ENCODE measurements at regions not wholly inside any gene's neighbourhood (a gene's known extent, or its start where the extent isn't known, plus 50 kb on each side); places are given as distances from the start of the nearest gene placed in this dataset.

- Mint-ChIP-seq H3K4me1 (ENCODE audit: low read depth, unreplicated experiment) (peaks cover 1% of the 10 kb centered on the region), H3K27ac (ENCODE audit: unreplicated experiment) (no peak overlapping the region), H3K27me3 (ENCODE audit: low read depth, unreplicated experiment) (no peaks in the 10 kb centered on the region), H3K4me3 (ENCODE audit: unreplicated experiment) (no peak overlapping the region), H3K9me3 (ENCODE audit: unreplicated experiment) (no peaks in the 10 kb centered on the region), H3K36me3 (ENCODE audit: low read depth, unreplicated experiment) (no peaks in the 10 kb centered on the region)
- DNase-seq (ENCODE audit: low read depth) (no peak), FAIRE-seq (no peak)
- H3K4me2 ChIP-seq (ENCODE audit: low read length) = no peak overlapping the region
- H3K4me1 ChIP-seq (ENCODE audit: insufficient read depth, low read length) = no peaks in the 10 kb centered on the region
- H2AFZ ChIP-seq (ENCODE audit: low read depth, low read length) = no peak overlapping the region
- no peaks in the 10 kb centered on the region for H3K9me3 ChIP-seq (ENCODE audit: insufficient read depth, low read depth, low read length)
- H3K27ac ChIP-seq (ENCODE audit: low read depth, low read length) = no peak overlapping the region
- H3K9ac ChIP-seq (ENCODE audit: low read length) = no peak overlapping the region
- no peaks in the 10 kb centered on the region for H3K27me3 ChIP-seq (ENCODE audit: insufficient read depth, low read length)
- H3K36me3 ChIP-seq (ENCODE audit: insufficient read depth, low read length) = no peaks in the 10 kb centered on the region
- no peaks in the 10 kb centered on the region for H3K79me2 ChIP-seq (ENCODE audit: insufficient read depth, low read length)
- no peak overlapping the region for H3K4me3 ChIP-seq (ENCODE audit: insufficient read depth, low read depth, low read length)
- no peaks in the 10 kb centered on the region for H4K20me1 ChIP-seq (ENCODE audit: insufficient read depth, low read length)
- no peak for TF ChIP-seq EZH2 (IDR thresholded peaks at IDR 0.05; ENCODE audit: insufficient read depth, low read length)
- TF ChIP-seq, protein P1, sequence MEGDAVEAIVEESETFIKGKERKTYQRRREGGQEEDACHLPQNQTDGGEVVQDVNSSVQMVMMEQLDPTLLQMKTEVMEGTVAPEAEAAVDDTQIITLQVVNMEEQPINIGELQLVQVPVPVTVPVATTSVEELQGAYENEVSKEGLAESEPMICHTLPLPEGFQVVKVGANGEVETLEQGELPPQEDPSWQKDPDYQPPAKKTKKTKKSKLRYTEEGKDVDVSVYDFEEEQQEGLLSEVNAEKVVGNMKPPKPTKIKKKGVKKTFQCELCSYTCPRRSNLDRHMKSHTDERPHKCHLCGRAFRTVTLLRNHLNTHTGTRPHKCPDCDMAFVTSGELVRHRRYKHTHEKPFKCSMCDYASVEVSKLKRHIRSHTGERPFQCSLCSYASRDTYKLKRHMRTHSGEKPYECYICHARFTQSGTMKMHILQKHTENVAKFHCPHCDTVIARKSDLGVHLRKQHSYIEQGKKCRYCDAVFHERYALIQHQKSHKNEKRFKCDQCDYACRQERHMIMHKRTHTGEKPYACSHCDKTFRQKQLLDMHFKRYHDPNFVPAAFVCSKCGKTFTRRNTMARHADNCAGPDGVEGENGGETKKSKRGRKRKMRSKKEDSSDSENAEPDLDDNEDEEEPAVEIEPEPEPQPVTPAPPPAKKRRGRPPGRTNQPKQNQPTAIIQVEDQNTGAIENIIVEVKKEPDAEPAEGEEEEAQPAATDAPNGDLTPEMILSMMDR (IDR thresholded peaks at IDR 0.05; ENCODE audit: insufficient read depth, low read depth, low read length) = no peak
Measured at GRCh38 chr10:10205906-10206305, 811.8 kb upstream of the CELF2 start.

GRCh38 chr10:10207538-10207937 lies 810.1 kb upstream of the CELF2 start:
- Histone ChIP-seq H3K4me3 (ENCODE audit: insufficient read depth, low read depth, low read length) (no peak overlapping the region), H4K20me1 (ENCODE audit: insufficient read depth, low read length) (no peaks in the 10 kb centered on the region), H3K4me1 (ENCODE audit: insufficient read depth, low read length) (no peaks in the 10 kb centered on the region), H2AFZ (ENCODE audit: low read depth, low read length) (no peak overlapping the region), H3K4me2 (ENCODE audit: low read length) (no peak overlapping the region), H3K27me3 (ENCODE audit: insufficient read depth, low read length) (no peaks in the 10 kb centered on the region), H3K36me3 (ENCODE audit: insufficient read depth, low read length) (no peaks in the 10 kb centered on the region), H3K9me3 (ENCODE audit: insufficient read depth, low read depth, low read length) (no peaks in the 10 kb centered on the region), H3K79me2 (ENCODE audit: insufficient read depth, low read length) (no peaks in the 10 kb centered on the region), H3K27ac (ENCODE audit: low read depth, low read length) (no peak overlapping the region), H3K9ac (ENCODE audit: low read length) (no peak overlapping the region)
- FAIRE-seq (no peak), DNase-seq (ENCODE audit: low read depth) (no peak)
- no peak overlapping the region for H3K27ac Mint-ChIP-seq (ENCODE audit: unreplicated experiment)
- no peaks in the 10 kb centered on the region for H3K36me3 Mint-ChIP-seq (ENCODE audit: low read depth, unreplicated experiment)
- no peak for TF ChIP-seq EZH2 (IDR thresholded peaks at IDR 0.05; ENCODE audit: insufficient read depth, low read length)
- TF ChIP-seq, protein P1 (IDR thresholded peaks at IDR 0.05; ENCODE audit: insufficient read depth, low read depth, low read length) = no peak
- no peaks in the 10 kb centered on the region for H3K27me3 Mint-ChIP-seq (ENCODE audit: low read depth, unreplicated experiment)
- H3K9me3 Mint-ChIP-seq (ENCODE audit: unreplicated experiment) = no peaks in the 10 kb centered on the region
- no peak overlapping the region for H3K4me3 Mint-ChIP-seq (ENCODE audit: unreplicated experiment)
- peaks cover 1% of the 10 kb centered on the region for H3K4me1 Mint-ChIP-seq (ENCODE audit: low read depth, unreplicated experiment)

DNA sequence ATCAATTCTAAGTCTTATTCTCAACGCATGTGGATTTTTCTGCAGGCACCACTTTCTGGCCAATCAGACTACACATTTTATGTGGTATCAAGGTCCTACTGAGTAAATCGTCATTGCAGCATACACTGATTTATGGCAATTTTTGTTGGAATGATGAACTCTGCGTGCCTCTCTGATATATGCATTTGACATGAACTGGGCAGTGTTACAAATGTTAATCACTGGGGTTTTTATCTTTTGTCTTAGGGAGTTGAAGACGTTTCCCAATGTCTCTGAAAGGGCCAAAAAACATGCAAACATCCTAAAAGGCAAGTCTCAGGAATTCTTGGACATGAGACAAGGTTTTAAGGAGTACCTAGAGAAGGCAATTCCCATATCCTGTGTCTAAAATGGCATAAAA lies 809.5 kb upstream of the CELF2 start:
- no peaks in the 10 kb centered on the region for H4K20me1 ChIP-seq (ENCODE audit: insufficient read depth, low read length)
- H2AFZ ChIP-seq (ENCODE audit: low read depth, low read length) = no peak overlapping the region
- no peak overlapping the region for H3K4me3 Mint-ChIP-seq (ENCODE audit: unreplicated experiment)
- FAIRE-seq (no peak), DNase-seq (ENCODE audit: low read depth) (no peak)
- H3K27me3 ChIP-seq (ENCODE audit: insufficient read depth, low read length) = no peaks in the 10 kb centered on the region
- H3K4me1 ChIP-seq (ENCODE audit: insufficient read depth, low read length) = no peaks in the 10 kb centered on the region
- TF ChIP-seq, protein P1 (IDR thresholded peaks at IDR 0.05; ENCODE audit: insufficient read depth, low read depth, low read length) = no peak
- TF ChIP-seq EZH2 (IDR thresholded peaks at IDR 0.05; ENCODE audit: insufficient read depth, low read length) = no peak
- no peaks in the 10 kb centered on the region for H3K79me2 ChIP-seq (ENCODE audit: insufficient read depth, low read length)
- no peaks in the 10 kb centered on the region for H3K36me3 ChIP-seq (ENCODE audit: insufficient read depth, low read length)
- no peak overlapping the region for H3K4me3 ChIP-seq (ENCODE audit: insufficient read depth, low read depth, low read length)
- H3K9me3 Mint-ChIP-seq (ENCODE audit: unreplicated experiment) = no peaks in the 10 kb centered on the region
- H3K4me1 Mint-ChIP-seq (ENCODE audit: low read depth, unreplicated experiment) = peaks cover 1% of the 10 kb centered on the region
- no peaks in the 10 kb centered on the region for H3K9me3 ChIP-seq (ENCODE audit: insufficient read depth, low read depth, low read length)
- H3K27ac Mint-ChIP-seq (ENCODE audit: unreplicated experiment) = no peak overlapping the region
- H3K9ac ChIP-seq (ENCODE audit: low read length) = no peak overlapping the region
- no peak overlapping the region for H3K27ac ChIP-seq (ENCODE audit: low read depth, low read length)
- no peaks in the 10 kb centered on the region for H3K36me3 Mint-ChIP-seq (ENCODE audit: low read depth, unreplicated experiment)
- H3K27me3 Mint-ChIP-seq (ENCODE audit: low read depth, unreplicated experiment) = no peaks in the 10 kb centered on the region
- H3K4me2 ChIP-seq (ENCODE audit: low read length) = no peak overlapping the region
